MM.1S (cell line): ENCODE measurements at regions not wholly inside any gene's neighbourhood (a gene's known extent, or its start where the extent isn't known, plus 50 kb on each side); places are given as distances from the start of the nearest gene placed in this dataset.

Experiments
- DNase-seq: peaks from one replicate; pipeline ENCODE4 v3.0.0-alpha.2; 2015
- H2AFZ ChIP-seq: fragments of 300-600 bp; sonication (generic); 2 replicates; pipeline ENCODE4 v1.6.0; 2016; ENCODE audit warnings: antibody characterized with exemption, low read length
- H3F3A ChIP-seq: fragments of 300-600 bp; sonication (generic); 2 replicates; pipeline ENCODE4 v1.6.1; 2016; ENCODE audit warnings: mild to moderate bottlenecking, antibody characterized with exemption, low read length, moderate library complexity, mixed read lengths; ENCODE audit not compliant: insufficient read depth
- H3K27ac ChIP-seq: fragments of 300-600 bp; sonication (generic); 2 replicates; pipeline ENCODE4 v1.5.1; 2016; ENCODE audit warnings: mild to moderate bottlenecking, low read length
- H3K27me3 ChIP-seq: fragments of 300-600 bp; sonication (generic); replicated peaks from 2 replicates; pipeline ENCODE4 v1.6.0; 2016; ENCODE audit warnings: low read length; ENCODE audit not compliant: insufficient read depth
- H3K36me3 ChIP-seq: fragments of 300-600 bp; sonication (generic); replicated peaks from 2 replicates; pipeline ENCODE4 v1.6.1; 2016; ENCODE audit warnings: mild to moderate bottlenecking, low read length, mixed read lengths; ENCODE audit not compliant: insufficient read depth
- H3K4me1 ChIP-seq: fragments of 300-600 bp; sonication (generic); 2 replicates; pipeline ENCODE4 v1.6.1; 2016; ENCODE audit warnings: low read length, mixed read lengths
- H3K4me2 ChIP-seq: fragments of 300-600 bp; sonication (generic); 2 replicates; pipeline ENCODE4 v1.6.0; 2016; ENCODE audit warnings: low read depth, low read length
- H3K4me3 ChIP-seq: fragments of 300-600 bp; sonication (generic); 2 replicates; pipeline ENCODE4 v1.5.1; 2016; ENCODE audit warnings: low read length, mixed read lengths
- H3K79me2 ChIP-seq: fragments of 300-600 bp; sonication (generic); 2 replicates; pipeline ENCODE4 v1.6.1; 2016; ENCODE audit warnings: mixed run types, low read length, mixed read lengths
- H3K9ac ChIP-seq: fragments of 300-600 bp; sonication (generic); 2 replicates; pipeline ENCODE4 v1.6.1; 2016; ENCODE audit warnings: low read length, mixed read lengths
- H3K9me2 ChIP-seq: fragments of 300-600 bp; sonication (generic); replicated peaks from 2 replicates; pipeline ENCODE4 v1.6.1; 2016; ENCODE audit warnings: mild to moderate bottlenecking, low read length, mixed read lengths; ENCODE audit not compliant: insufficient read depth
- H3K9me3 ChIP-seq: fragments of 300-600 bp; sonication (generic); replicated peaks from 2 replicates; pipeline ENCODE4 v1.6.1; 2016; ENCODE audit warnings: mild to moderate bottlenecking, low read length, mixed read lengths; ENCODE audit not compliant: insufficient read depth
- H4K20me1 ChIP-seq: fragments of 300-600 bp; sonication (generic); 2 replicates; pipeline ENCODE4 v1.6.1; 2016; ENCODE audit warnings: mild to moderate bottlenecking, low read length, moderate library complexity, mixed read lengths; ENCODE audit not compliant: insufficient read depth
- EZH2 ChIP-seq: fragments of 300-600 bp; sonication (generic); optimal IDR thresholded peaks from 2 replicates; pipeline ENCODE3; 2017; ENCODE audit warnings: low read depth, mild to moderate bottlenecking, antibody characterized with exemption, low read length, mixed read lengths
- EZH2phosphoT487 ChIP-seq: fragments of 300-600 bp; sonication (generic); IDR thresholded peaks from 2 replicates; pipeline ENCODE4 v1.6.1; 2018; ENCODE audit warnings: antibody characterized with exemption, low read length
- TF ChIP-seq, protein P1 (sequence below): fragments of 300-600 bp; sonication (generic); IDR thresholded peaks from 2 replicates; pipeline ENCODE4 v1.5.1; 2016; ENCODE audit warnings: antibody characterized with exemption, low read length, mixed read lengths

DNA sequence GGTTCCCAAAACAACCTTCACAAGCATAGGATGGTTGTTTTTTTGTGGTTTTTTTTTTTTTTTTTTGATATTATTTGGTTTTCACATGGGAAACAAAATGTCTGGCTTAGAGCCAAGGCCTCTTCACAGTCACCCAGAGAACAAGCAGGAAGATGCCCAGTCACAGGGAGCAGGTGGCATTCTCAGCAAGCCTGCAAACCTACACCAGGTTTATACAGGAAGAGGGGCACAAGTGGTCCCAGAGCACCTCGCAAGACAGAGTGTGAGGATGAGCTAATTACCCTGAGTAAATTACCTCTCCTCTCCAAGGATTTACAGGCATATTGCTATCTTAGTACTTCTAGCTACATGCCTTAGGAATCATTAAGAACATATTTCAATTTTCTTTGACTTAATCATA, 1375.6 kb downstream of the EFNB2 start:
- Histone ChIP-seq H3K9me3 (no peaks in the 10 kb centered on the region), H3K9ac (no peak overlapping the region), H3K27ac (peak overlapping the region; percentile 25; the same call in 1 of the 2 replicates), H3K79me2 (no peaks in the 10 kb centered on the region), H3K9me2 (no peaks in the 10 kb centered on the region), H3F3A (no peaks in the 10 kb centered on the region), H3K36me3 (no peaks in the 10 kb centered on the region), H3K4me3 (no peak overlapping the region), H2AFZ (no peak overlapping the region), H4K20me1 (no peaks in the 10 kb centered on the region), H3K4me2 (no peak overlapping the region), H3K4me1 (peaks cover 3% of the 10 kb centered on the region; the same call in 1 of the 2 replicates), H3K27me3 (no peaks in the 10 kb centered on the region)
- TF ChIP-seq EZH2 (no peak), EZH2phosphoT487 (no peak)
- TF ChIP-seq, protein P1, sequence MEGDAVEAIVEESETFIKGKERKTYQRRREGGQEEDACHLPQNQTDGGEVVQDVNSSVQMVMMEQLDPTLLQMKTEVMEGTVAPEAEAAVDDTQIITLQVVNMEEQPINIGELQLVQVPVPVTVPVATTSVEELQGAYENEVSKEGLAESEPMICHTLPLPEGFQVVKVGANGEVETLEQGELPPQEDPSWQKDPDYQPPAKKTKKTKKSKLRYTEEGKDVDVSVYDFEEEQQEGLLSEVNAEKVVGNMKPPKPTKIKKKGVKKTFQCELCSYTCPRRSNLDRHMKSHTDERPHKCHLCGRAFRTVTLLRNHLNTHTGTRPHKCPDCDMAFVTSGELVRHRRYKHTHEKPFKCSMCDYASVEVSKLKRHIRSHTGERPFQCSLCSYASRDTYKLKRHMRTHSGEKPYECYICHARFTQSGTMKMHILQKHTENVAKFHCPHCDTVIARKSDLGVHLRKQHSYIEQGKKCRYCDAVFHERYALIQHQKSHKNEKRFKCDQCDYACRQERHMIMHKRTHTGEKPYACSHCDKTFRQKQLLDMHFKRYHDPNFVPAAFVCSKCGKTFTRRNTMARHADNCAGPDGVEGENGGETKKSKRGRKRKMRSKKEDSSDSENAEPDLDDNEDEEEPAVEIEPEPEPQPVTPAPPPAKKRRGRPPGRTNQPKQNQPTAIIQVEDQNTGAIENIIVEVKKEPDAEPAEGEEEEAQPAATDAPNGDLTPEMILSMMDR, result no peak
- DNase-seq, result peak; percentile 53

DNA sequence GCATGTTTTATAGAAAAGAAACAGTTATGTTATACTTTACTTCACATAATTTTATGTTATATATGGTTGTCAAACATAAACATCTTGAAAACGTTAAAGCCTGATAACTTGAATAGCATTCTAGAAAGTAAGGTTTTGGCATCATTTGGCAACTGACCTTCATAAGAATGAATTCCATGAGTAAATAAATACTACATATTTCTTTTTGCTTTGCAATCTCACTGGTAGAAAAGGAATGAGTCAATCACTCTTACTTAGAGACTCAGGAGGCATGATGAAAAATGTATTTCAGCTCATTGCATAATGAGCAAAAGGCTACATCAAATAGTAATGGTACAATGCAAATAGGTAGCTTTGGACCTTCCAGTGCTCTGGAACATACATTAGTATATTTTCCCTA, 1381.9 kb downstream of the EFNB2 start:
- H3K9me3 ChIP-seq, result no peaks in the 10 kb centered on the region

DNA sequence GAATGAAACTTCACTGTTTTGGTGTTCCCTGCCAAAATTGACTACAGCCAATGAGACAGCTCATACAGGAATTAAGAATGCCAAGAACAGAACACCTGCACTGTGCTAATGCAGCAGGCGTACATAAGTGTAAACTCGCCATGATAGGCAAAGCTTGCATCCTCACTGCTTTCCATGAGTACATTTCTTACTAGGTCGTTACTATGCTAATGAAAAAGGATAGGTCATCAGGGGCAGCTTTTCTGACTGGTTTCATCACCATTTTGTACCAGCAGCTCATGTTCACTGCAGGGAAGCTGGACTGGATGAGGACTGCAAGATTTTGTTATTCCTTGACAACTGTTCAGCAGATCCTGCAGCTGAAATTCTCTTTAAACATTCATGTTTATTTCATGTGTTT, 1383.8 kb downstream of the EFNB2 start:
- Histone ChIP-seq H3K9me3 (no peaks in the 10 kb centered on the region), H4K20me1 (no peaks in the 10 kb centered on the region), H3K9ac (no peak overlapping the region), H3K4me1 (no peaks in the 10 kb centered on the region), H3K9me2 (no peaks in the 10 kb centered on the region), H2AFZ (no peak overlapping the region), H3F3A (no peaks in the 10 kb centered on the region), H3K27me3 (no peaks in the 10 kb centered on the region), H3K27ac (no peak overlapping the region), H3K4me3 (no peak overlapping the region), H3K79me2 (no peaks in the 10 kb centered on the region), H3K36me3 (no peaks in the 10 kb centered on the region), H3K4me2 (no peak overlapping the region)
- TF ChIP-seq, protein P1, result no peak
- TF ChIP-seq EZH2phosphoT487, result no peak
- no peak for TF ChIP-seq EZH2
- no peak for DNase-seq

More for the DNA sequence above, 1381.9 kb downstream of the EFNB2 start:
- no peaks in the 10 kb centered on the region for H3K36me3 ChIP-seq
- H2AFZ ChIP-seq, result no peak overlapping the region
- no peak overlapping the region for H3K27ac ChIP-seq
- TF ChIP-seq EZH2phosphoT487 (no peak), EZH2 (no peak)
- TF ChIP-seq, protein P1, result no peak
- H3K4me1 ChIP-seq, result no peaks in the 10 kb centered on the region
- no peaks in the 10 kb centered on the region for H3K27me3 ChIP-seq
- DNase-seq, result no peak
- no peak overlapping the region for H3K9ac ChIP-seq
- H4K20me1 ChIP-seq, result no peaks in the 10 kb centered on the region
- no peaks in the 10 kb centered on the region for H3K79me2 ChIP-seq
- no peaks in the 10 kb centered on the region for H3F3A ChIP-seq
- no peak overlapping the region for H3K4me3 ChIP-seq
- H3K4me2 ChIP-seq, result no peak overlapping the region
- H3K9me2 ChIP-seq, result no peaks in the 10 kb centered on the region
